Chondrocyte (in vitro differentiated cells): ENCODE measurements at regions not wholly inside any gene's neighbourhood (a gene's known extent, or its start where the extent isn't known, plus 50 kb on each side); places are given as distances from the start of the nearest gene placed in this dataset.

ENCODE experiments used
- DNase-seq: peaks from one replicate; pipeline ENCODE4 v3.0.0; 2021; ENCODE audit warnings: mixed read lengths, low spot score
- H3K27ac Mint-ChIP-seq: one replicate; pipeline ENCODE4 v1.8.0; 2021; ENCODE audit warnings: mild to moderate bottlenecking, moderate library complexity, mixed read lengths; ENCODE audit not compliant: unreplicated experiment
- H3K27me3 Mint-ChIP-seq: 2 replicates; pipeline ENCODE4 v1.8.0; 2021; ENCODE audit warnings: low read depth, mixed read lengths
- H3K36me3 Mint-ChIP-seq: 2 replicates; pipeline ENCODE4 v1.8.0; 2021; ENCODE audit warnings: low read depth, mixed read lengths
- H3K4me1 Mint-ChIP-seq: 2 replicates; pipeline ENCODE4 v1.8.0; 2021; ENCODE audit warnings: low read depth, mild to moderate bottlenecking, mixed read lengths
- H3K4me3 Mint-ChIP-seq: one replicate; pipeline ENCODE4 v1.8.0; 2021; ENCODE audit warnings: mild to moderate bottlenecking, moderate library complexity, mixed read lengths; ENCODE audit not compliant: unreplicated experiment
- H3K9me3 Mint-ChIP-seq: 2 replicates; pipeline ENCODE4 v1.8.0; 2021; ENCODE audit warnings: low read depth, mixed read lengths
- TF ChIP-seq, protein P1 (sequence below): fragments of 200-600 bp; sonication (generic); IDR thresholded peaks from 2 replicates; pipeline ENCODE4 v1.5.0; 2021; ENCODE audit warnings: antibody characterized with exemption, mild to moderate bottlenecking, moderate library complexity

- Mint-ChIP-seq H3K4me3 (no peak overlapping the region), H3K9me3 (no peaks in the 10 kb centered on the region), H3K27me3 (peaks cover 14% of the 10 kb centered on the region), H3K27ac (no peak overlapping the region), H3K36me3 (no peaks in the 10 kb centered on the region), H3K4me1 (peaks cover 3% of the 10 kb centered on the region)
- DNase-seq = no peak
- TF ChIP-seq, protein P1, sequence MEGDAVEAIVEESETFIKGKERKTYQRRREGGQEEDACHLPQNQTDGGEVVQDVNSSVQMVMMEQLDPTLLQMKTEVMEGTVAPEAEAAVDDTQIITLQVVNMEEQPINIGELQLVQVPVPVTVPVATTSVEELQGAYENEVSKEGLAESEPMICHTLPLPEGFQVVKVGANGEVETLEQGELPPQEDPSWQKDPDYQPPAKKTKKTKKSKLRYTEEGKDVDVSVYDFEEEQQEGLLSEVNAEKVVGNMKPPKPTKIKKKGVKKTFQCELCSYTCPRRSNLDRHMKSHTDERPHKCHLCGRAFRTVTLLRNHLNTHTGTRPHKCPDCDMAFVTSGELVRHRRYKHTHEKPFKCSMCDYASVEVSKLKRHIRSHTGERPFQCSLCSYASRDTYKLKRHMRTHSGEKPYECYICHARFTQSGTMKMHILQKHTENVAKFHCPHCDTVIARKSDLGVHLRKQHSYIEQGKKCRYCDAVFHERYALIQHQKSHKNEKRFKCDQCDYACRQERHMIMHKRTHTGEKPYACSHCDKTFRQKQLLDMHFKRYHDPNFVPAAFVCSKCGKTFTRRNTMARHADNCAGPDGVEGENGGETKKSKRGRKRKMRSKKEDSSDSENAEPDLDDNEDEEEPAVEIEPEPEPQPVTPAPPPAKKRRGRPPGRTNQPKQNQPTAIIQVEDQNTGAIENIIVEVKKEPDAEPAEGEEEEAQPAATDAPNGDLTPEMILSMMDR = no peak
Measured at GRCh38 chr17:77594416-77595209, 363.9 kb upstream of the TNRC6C start.

- no peak for DNase-seq
- TF ChIP-seq, protein P1 = no peak
- peaks cover 15% of the 10 kb centered on the region for H3K4me1 Mint-ChIP-seq
- no peaks in the 10 kb centered on the region for H3K9me3 Mint-ChIP-seq
- no peaks in the 10 kb centered on the region for H3K36me3 Mint-ChIP-seq
- no peak overlapping the region for H3K27ac Mint-ChIP-seq
- H3K4me3 Mint-ChIP-seq = no peak overlapping the region
- peaks cover 8% of the 10 kb centered on the region for H3K27me3 Mint-ChIP-seq
Measured at GRCh38 chr17:77596491-77597417, 361.7 kb upstream of the TNRC6C start.

DNA sequence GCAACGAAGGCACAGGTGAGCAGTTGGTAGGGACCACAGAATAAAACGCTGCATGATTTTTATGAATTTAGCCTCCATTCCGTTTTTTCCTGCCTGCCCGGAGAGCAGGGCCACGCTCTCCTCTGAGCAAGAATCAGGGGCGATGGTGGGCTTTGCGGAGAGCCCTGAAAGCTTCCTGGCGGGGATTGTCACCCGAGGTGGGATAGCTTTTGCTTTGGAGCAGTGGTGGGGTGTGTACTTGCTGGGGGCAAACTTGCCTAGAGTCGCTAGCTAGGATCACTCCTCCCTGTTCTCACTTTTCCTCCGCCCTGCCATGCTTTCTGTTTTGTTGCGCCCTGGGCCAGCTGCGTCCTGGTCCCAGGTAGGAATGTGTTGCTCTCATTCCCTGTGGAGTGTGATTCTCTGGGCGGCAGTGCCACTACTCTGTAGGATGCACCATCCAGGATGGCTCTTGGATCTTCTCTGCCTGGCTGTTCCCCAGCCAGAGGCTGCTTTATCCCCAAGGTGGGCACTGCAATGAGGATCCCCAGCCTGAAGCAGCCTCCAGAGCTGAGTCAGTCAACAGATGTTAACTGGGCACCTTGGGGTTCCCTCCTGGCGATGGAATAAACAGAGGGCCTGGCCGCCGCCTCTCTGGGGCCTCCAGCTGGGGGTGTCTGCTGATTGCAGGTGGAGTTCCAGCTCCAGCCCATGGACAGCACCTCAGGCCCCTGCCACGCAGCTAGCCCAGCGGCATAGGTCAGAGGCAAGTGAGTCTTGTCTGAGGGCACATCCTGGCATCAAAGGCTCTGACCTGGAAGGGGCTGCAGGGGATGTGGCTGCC, 360.9 kb upstream of the TNRC6C start:
- DNase-seq = no peak
- TF ChIP-seq, protein P1 = no peak
- peaks cover 8% of the 10 kb centered on the region for H3K27me3 Mint-ChIP-seq
- no peaks in the 10 kb centered on the region for H3K36me3 Mint-ChIP-seq
- no peak overlapping the region for H3K4me3 Mint-ChIP-seq
- peaks cover 24% of the 10 kb centered on the region for H3K4me1 Mint-ChIP-seq
- no peak overlapping the region for H3K27ac Mint-ChIP-seq
- no peaks in the 10 kb centered on the region for H3K9me3 Mint-ChIP-seq

DNA sequence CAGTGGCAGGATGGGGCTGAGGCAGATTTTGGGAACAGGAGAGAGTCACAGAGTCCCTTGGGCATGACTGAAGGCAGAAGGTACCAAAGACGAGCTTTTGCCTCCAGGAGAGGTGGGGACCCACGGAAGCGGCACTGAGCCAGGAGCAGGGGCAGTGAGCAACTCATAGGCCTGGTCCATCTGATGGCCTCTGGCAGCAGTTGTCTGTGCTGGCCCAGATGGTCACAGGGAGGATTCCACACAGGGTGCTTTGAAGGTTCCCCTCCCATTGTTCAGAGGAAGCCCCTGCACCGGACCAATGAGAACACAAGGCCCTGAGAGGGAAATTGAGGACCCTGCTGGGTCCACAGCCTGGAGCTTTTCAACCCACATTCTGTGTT, 360.3 kb upstream of the TNRC6C start:
- H3K27me3 Mint-ChIP-seq = peaks cover 7% of the 10 kb centered on the region
- H3K4me1 Mint-ChIP-seq = peaks cover 30% of the 10 kb centered on the region
- no peak for DNase-seq
- H3K36me3 Mint-ChIP-seq = no peaks in the 10 kb centered on the region
- no peak overlapping the region for H3K4me3 Mint-ChIP-seq
- TF ChIP-seq, protein P1 = no peak
- no peaks in the 10 kb centered on the region for H3K9me3 Mint-ChIP-seq
- H3K27ac Mint-ChIP-seq = no peak overlapping the region

- H3K27me3 Mint-ChIP-seq = peaks cover 5% of the 10 kb centered on the region
- no peaks in the 10 kb centered on the region for H3K36me3 Mint-ChIP-seq
Measured at GRCh38 chr17:77599699-77600098, 358.8 kb upstream of the TNRC6C start.

More at GRCh38 chr17:77599699-77600098, 358.8 kb upstream of the TNRC6C start:
- H3K9me3 Mint-ChIP-seq = no peaks in the 10 kb centered on the region
- H3K4me3 Mint-ChIP-seq = no peak overlapping the region
- TF ChIP-seq, protein P1 = no peak
- no peak overlapping the region for H3K27ac Mint-ChIP-seq
- peaks cover 40% of the 10 kb centered on the region for H3K4me1 Mint-ChIP-seq
- DNase-seq = no peak
